ENCODE measurements at regions not wholly inside any gene's neighbourhood (a gene's known extent, or its start where the extent isn't known, plus 50 kb on each side); places are given as distances from the start of the nearest gene placed in this dataset.
"Not testable (repeated sequence)": the region's sequence is repeated elsewhere in the genome, so short reads cannot be mapped to it uniquely, and the experiment has no call there.

DNA sequence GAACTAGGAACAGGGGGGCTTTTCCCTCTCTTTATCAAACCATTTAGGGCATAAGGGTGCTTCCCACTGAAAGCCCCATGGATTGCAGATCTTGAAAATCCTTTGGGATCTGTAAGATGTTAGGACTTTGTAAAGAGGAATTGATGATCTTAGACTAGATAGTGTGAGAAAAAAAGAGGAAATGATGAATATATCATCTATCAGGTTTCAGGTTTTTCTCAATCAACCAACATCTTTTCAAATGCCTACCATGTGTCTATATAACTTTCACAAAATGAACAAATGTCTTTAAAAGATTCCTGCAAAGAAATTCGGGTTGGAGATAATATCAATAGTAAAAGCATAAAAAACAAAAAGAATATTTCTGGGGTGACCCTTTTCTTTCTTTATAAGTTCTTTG, 50.1 kb downstream of the KCNC4 start:
- no peak for DNase-seq (ENCODE audit: low read depth)

DNA sequence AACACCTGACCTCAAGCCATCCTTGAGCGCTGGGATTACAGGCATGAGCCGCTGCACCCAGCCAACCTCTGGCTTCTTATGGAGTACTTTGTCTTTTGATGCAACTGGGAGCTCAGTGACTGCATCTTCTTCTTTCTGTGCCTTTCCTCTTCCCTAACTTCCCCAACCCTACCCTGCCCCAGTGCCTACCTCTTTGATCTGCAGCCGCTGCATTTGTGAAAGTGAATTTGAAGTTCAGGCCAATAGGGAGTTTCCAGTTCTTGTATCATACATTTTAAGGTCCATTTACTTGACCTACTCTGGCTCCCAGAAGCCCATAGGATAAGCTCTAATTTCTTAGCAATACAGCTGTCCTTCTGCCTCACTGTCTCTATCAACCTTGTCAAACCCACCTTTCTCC, 52.2 kb downstream of the KCNC4 start:
- DNase-seq (ENCODE audit: low read depth), result no peak

- no peak for DNase-seq (ENCODE audit: low read depth)
Measured at GRCh38 chr1:110262846-110263631, 52.9 kb downstream of the KCNC4 start.

DNA sequence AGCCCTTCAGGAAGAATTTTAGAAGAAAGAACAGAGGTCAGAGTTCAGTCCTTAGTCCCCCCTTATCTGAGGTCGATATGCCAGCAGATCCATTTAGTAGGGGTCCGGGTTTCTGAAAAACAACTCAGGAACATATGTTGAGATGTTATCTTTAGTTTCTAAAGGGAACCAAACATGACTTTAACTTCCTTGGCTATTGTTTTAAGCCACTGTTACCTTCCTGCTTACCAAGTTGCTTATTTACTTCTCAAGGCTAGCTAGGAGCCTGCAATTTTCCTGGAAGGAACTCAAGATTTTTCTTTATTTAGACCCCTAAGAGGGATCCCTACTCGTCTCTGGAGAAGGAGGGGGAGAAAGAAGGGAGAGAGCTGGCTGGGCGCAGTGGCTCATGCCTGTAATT, 54.3 kb downstream of the KCNC4 start:
- DNase-seq (ENCODE audit: low read depth), result no peak

DNA sequence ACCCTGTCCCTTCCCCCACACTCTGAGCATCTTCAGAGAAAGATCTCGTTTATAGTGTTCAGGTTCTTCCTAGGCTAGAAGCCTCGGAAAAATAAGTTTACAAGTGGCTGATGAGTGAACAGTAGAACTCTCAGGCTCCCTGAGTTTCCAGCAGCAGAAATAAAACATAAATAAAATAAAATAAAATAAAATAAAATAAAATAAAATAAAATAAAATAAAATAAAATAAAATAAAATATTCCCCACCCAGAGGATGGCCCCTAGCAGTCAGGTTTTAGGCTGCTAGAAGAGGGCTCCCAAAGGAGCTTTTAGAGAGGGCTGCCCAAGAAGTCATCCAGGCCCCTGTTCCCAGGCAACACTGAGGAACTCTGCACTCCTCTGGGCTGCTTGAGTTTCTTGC, 55.1 kb downstream of the KCNC4 start:
- no peak for DNase-seq (ENCODE audit: low read depth)

DNA sequence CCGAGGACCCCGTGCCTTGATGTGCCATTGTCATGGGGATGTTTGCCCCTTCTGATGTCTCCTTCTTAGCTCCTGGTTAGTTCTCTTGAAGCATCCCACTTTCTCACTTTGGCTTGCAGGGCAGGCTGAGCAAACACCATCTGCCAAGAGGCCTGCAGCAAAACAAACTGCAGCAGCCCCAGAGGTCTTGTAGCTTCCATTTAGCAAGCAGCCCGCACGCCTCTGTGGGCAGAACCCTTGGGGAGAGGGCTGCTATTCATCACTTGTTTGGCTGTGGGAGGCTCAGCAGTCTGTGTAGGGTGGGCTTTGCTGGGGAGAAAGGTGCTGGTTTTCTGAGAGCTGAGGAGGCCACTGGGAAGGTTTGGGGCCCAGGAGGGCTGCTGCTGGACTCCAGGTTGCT, 56.7 kb downstream of the KCNC4 start:
- DNase-seq (ENCODE audit: low read depth), result no peak

DNA sequence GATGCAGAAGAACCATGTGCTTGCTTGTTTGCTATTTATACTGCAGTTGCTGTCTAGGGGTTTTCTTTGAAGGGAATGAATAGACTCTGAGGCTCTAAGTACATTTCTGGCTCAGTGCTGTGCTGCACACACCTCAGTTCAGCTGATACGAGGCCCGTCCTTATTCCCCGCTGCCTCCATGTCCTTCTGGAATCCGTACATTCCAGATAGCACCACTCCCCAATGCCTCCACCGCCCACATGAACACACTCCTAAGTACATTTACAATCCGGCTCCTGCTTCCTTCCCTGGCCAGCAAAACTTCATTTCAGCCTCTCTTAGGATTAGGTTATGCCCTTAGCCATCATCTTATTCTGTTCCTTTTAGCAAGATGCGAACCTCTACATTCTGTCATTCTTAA, 57.1 kb downstream of the KCNC4 start:
- DNase-seq (ENCODE audit: low read depth), result peak; percentile 38

- no peak for DNase-seq (ENCODE audit: low read depth)
Measured at GRCh38 chr1:110272045-110272444, 61.9 kb downstream of the KCNC4 start.

GRCh38 chr1:110273832-110274231, 63.7 kb downstream of the KCNC4 start:
- not testable (repeated sequence) for DNase-seq (ENCODE audit: low read depth)

DNA sequence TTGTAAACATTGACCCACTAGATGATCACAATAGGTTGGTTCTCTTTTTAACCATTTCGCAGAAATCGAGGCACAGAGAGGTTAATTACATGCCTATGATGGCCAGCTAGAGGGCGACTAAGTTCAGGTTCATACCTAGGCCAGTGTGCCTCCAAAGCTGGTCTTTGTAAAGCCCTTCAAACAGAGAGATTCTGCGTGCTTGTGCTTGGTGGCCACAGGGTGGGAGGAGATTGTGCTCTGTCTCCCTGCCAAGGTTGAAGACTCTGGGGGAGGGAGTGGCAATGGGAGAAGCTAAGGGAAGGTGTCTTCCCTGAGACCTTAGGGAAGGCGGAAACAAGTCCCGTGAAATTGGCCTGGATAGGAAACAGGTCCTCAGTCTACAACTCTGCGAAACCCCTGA, 59.1 kb upstream of the RBM15 start:
- no peak for DNase-seq (ENCODE audit: low read depth)

DNA sequence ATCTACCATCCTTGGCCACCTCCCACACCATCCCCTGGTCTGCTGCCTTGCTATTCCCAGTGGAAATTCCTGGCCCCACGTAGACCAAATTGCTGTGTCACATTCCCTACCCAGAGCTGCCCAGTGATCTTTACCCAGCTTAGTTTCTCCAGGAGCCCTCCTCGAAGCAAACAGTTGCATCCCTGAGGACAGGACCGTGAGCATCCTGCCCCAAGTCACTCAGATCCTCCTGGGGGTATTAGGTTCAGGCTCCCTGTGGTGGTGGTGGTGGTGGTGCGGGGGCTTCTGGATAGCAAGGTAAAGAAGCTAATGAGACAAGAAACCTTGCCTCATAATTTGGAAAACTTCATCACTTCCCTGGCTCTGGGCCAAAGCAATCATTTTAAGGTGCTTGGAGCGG, 58.4 kb upstream of the RBM15 start:
- DNase-seq (ENCODE audit: low read depth), result no peak

- no peak for DNase-seq (ENCODE audit: low read depth)
Measured at GRCh38 chr1:110281363-110282290, 57.5 kb upstream of the RBM15 start.

GRCh38 chr1:110282395-110282794, 56.8 kb upstream of the RBM15 start:
- no peak for DNase-seq (ENCODE audit: low read depth)

DNA sequence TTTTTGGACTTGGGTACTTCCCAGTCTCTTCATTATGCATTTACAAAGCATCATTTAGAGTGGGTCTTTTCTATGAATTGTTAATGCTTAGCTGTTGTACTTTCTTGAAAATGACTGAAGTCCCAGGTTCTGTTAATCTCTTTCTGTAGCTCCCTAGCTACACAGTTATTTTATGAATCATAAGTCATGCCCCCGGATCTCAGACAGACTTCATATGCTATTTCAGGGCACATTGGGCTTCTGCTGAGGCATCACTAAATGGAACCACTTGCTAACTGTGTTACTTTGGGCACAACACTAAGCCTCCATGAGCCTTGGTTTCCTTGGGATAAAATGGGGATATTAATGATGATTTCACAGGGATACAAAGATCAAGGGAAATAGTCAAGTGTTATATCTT, 55.5 kb upstream of the RBM15 start:
- DNase-seq (ENCODE audit: low read depth), result peak; percentile 42

DNA sequence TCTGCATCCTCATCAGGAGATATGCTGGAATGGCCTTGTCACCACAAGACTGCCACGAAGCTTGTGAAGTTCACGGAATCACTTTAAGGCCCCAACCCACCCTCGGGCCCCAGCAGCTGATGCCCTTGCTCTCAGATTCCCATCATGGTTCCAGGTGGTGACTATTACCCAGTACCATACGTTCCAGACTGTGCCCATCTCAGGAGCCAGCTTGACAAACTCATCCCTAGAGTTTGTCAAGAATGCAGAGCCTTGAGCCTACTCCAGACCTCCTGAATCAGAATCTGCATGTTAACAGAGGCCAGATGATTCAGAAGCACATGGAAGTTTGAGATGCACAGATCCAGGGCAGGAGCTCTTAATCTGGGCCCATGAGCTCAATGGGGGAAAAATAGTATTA, 53.9 kb upstream of the RBM15 start:
- DNase-seq (ENCODE audit: low read depth), result peak; percentile 37

DNA sequence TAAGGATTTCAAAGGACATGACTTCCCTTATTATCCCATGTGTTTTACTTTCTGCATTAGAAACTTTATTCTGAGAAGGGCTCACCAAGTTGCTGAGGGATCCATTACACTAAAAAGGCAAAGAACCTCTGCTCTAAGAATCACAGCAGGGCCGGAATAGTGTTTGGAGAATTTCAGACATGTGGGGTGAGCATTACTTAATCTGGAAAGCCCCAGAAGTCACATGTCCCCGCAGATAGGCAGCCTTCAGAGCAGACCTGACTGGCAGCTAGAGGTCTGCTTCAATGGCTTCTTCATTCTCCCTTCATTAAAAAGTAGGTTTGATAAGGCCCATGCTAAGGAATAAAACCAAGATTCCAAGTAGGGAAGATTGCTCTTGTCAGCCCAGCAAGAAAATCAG, 52.6 kb upstream of the RBM15 start:
- DNase-seq (ENCODE audit: low read depth), result no peak

GRCh38 chr1:110288111-110288510, 51.1 kb upstream of the RBM15 start:
- DNase-seq (ENCODE audit: low read depth), result no peak

Measured in amniotic epithelial cell (primary cell).